ENCODE measurements at regions not wholly inside any gene's neighbourhood (a gene's known extent, or its start where the extent isn't known, plus 50 kb on each side); places are given as distances from the start of the nearest gene placed in this dataset.

- H3K27ac ChIP-seq, result no peak overlapping the region
- H3K9me3 ChIP-seq (ENCODE audit: severe bottlenecking), result no peaks in the 10 kb centered on the region
- H3K36me3 ChIP-seq, result no peaks in the 10 kb centered on the region
- DNase-seq, result no peak
- no peak for TF ChIP-seq CTCF (IDR thresholded peaks at IDR 0.05; ENCODE audit: low read depth, low read length)
- H3K4me3 ChIP-seq (ENCODE audit: low read depth, low read length), result no peak overlapping the region
- H3K27me3 ChIP-seq (ENCODE audit: insufficient read depth, low read depth, severe bottlenecking), result no peaks in the 10 kb centered on the region
These were observed 218.8 kb downstream of the TMEM167A start for GRCh38 chr5:82858151-82859025.

- Histone ChIP-seq H3K27ac (no peak overlapping the region), H3K9me3 (ENCODE audit: severe bottlenecking) (no peaks in the 10 kb centered on the region), H3K36me3 (no peaks in the 10 kb centered on the region), H3K4me3 (ENCODE audit: low read depth, low read length) (no peak overlapping the region), H3K27me3 (ENCODE audit: insufficient read depth, low read depth, severe bottlenecking) (no peaks in the 10 kb centered on the region)
- no peak for TF ChIP-seq CTCF (IDR thresholded peaks at IDR 0.05; ENCODE audit: low read depth, low read length)
- DNase-seq, result no peak
These were observed 221.2 kb downstream of the TMEM167A start for GRCh38 chr5:82855893-82856550.

GRCh38 chr5:82854956-82855355 is 222.2 kb downstream of the TMEM167A start:
- Histone ChIP-seq H3K36me3 (no peaks in the 10 kb centered on the region), H3K4me3 (ENCODE audit: low read depth, low read length) (no peak overlapping the region), H3K27ac (no peak overlapping the region), H3K9me3 (ENCODE audit: severe bottlenecking) (no peaks in the 10 kb centered on the region), H3K27me3 (ENCODE audit: insufficient read depth, low read depth, severe bottlenecking) (no peaks in the 10 kb centered on the region)
- no peak for TF ChIP-seq CTCF (IDR thresholded peaks at IDR 0.05; ENCODE audit: low read depth, low read length)
- no peak for DNase-seq

GRCh38 chr5:82851471-82851870 is 225.7 kb downstream of the TMEM167A start:
- no peaks in the 10 kb centered on the region for H3K27me3 ChIP-seq (ENCODE audit: insufficient read depth, low read depth, severe bottlenecking)
- H3K27ac ChIP-seq, result no peak overlapping the region
- H3K36me3 ChIP-seq, result no peaks in the 10 kb centered on the region
- no peak overlapping the region for H3K4me3 ChIP-seq (ENCODE audit: low read depth, low read length)
- no peaks in the 10 kb centered on the region for H3K9me3 ChIP-seq (ENCODE audit: severe bottlenecking)
- no peak for TF ChIP-seq CTCF (IDR thresholded peaks at IDR 0.05; ENCODE audit: low read depth, low read length)
- DNase-seq, result no peak

GRCh38 chr5:82850393-82850792 is 226.8 kb downstream of the TMEM167A start:
- H3K27ac ChIP-seq, result no peak overlapping the region
- no peak for TF ChIP-seq CTCF (IDR thresholded peaks at IDR 0.05; ENCODE audit: low read depth, low read length)
- no peak for DNase-seq

More at GRCh38 chr5:82850393-82850792, 226.8 kb downstream of the TMEM167A start:
- H3K9me3 ChIP-seq (ENCODE audit: severe bottlenecking), result no peaks in the 10 kb centered on the region
- no peak overlapping the region for H3K4me3 ChIP-seq (ENCODE audit: low read depth, low read length)
- no peaks in the 10 kb centered on the region for H3K36me3 ChIP-seq
- no peaks in the 10 kb centered on the region for H3K27me3 ChIP-seq (ENCODE audit: insufficient read depth, low read depth, severe bottlenecking)

Data from WERI-Rb-1 (cell line).